Eye (tissue), 1 donor: ENCODE measurements at regions not wholly inside any gene's neighbourhood (a gene's known extent, or its start where the extent isn't known, plus 50 kb on each side); places are given as distances from the start of the nearest gene placed in this dataset.

Experiments used
- DNase-seq: peaks from one replicate; pipeline ENCODE4 v3.0.0-alpha.2; 2015

DNA sequence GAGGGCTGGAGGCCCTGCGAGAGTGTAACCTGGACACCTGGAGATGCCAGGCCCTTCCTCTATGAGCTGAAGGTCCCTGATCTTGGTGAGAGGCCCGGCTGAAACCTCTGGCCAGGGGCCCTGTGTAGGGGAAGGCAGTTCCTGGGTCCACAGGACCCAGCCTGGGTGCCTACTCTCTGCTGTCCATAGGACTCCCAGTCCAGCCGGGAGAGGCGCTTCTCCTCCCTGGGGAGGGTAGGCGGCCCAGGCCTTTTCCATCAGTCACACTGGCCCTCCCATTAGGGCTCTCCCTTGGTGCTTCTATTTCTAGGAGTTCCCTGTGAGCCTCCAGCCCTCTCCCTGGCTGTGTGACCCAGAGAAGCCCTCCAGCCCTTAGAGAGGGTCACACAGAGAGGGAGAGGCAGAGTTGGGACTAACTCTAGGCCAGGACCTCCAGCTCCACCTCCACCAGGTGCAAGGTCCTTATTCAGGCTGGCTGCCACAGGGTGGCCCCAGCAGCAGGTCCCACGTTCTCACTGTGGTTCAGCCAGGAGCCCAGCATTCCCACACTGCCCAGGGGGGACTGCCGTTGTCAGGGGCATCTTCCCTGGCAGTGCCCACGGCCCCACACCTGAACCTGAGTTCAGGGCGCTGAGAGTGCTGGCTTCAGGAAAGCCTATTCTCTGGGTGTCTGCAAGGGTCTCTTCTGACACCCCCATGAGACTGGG, 146.8 kb downstream of the SMAD6 start:
- DNase-seq: no peak

DNA sequence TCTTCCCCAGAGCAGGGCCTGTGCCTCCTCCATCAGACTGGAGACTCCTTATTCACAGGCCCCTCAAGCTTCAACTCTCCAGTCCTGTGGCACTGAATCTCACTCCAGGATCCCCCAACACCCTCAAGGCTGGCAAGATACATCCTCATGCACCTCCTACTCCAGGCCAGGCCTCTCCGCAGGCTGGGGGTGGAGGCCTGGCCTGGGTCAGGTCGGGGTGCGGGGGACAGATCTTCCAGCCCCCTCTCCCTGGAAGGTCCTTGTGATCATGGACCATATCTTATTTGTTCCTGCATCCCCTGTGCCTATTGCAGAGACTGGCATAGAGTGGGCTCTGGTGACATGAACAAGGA, 147.3 kb downstream of the SMAD6 start:
- no peak for DNase-seq

DNA sequence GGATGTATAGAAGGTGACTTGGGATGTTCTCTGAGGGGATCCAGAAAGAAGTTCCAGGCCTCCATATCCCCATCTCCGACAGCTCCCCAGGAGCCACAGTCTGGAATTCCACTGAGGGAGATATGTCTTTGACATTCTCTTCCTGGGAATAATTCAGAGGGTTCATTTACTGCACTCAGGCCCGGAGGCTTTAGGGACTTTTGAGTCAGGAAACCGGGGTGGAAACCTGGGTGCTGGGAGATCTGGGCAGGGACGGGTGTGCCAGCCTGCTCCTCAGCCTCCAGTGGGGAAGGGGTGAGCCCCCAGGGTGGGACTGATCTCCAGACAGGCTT, 147.7 kb downstream of the SMAD6 start:
- no peak for DNase-seq

DNA sequence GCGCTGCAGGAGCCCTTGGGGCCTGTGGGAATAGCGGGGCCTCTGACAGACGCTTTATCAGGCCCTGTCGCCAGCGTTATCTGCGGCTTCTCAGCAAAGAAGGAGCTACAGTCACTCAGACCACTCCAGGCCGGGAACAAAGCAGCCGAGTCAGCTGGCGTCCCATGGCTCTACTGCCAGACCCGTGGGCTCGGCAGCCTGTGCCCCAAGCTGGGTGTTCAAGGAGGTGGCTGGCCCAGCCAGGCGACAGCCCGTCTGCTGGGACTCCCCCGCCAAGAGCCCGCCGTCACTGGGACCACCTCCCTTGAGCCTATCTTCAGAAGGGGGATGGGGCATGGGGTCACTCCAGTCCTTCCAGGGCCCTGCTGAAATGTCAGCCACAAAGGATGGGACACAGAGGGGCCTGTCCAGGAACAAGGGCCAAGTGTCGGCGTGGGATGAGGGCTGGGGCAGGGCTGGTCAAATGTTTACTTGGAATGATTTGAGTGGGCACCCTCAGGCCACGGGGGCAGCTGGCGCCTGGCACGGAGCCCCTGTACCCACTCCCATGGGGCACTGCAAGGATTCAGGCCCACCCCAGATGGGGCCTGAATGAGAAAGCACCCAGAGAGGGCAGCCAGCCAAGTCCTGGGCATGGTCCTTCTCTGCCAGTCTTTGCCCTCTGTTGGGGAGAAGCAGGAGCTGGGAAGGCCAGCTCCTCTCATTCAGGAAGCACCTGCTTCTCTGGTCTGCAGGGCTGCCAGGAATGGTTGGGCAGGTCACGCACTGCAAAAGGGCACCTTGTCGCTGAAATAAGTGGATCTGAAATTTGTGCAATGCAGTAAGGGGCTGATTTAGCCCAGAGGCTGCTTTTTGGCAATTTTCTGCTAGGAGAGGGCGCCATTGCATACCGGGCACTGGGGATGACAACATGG, 148.3 kb downstream of the SMAD6 start:
- peak; percentile 53 for DNase-seq

DNA sequence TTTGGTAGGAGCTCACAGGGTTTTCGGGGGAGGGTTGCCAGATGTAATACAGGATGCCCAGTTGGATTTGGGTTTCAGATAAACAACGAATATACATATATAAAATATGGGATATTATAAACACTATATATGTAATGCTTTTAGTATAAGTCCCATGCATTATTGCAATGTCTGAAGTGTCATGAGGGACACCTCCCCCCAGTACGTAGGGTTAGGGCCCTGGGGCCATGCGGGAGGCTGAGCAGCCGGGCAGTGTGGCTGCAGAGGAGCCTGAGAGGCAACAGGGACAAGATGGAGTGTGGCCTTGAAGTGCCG, 148.9 kb downstream of the SMAD6 start:
- no peak for DNase-seq

DNA sequence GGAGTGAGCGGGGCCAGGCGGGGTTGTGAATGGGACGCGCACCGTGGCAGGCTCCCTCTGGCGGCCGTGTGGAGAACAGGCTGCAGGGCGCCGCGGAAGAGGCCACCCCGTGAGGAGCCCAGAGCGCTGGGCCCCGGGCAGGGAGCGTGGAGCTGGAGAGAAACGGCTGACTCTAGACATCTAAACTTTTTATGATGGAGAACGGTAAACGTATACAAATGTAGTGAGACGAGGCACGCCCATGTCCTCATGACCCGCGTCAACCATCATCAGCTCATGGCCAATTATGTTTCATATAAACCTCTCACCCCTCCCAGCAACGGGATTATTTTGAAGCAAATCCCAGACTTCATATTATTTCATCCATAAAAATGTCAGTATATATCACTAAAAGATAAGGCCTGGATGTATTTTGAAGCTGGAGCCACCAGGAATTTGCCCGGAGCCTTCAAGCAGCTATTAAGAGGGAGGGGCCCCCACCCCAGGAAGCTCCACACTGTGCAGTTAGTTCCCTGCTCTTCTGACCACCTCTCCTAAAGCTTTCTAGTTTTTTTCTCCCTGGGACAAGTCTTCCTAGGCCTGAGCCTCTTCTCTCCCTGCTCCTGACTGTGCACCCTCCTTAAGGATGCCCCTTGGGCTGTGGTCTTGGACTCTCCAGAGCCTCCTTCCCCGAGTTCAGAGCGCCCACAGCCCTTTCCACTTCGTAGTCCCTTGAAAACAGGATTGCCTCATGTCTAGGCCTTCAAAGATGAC, 149.5 kb downstream of the SMAD6 start:
- DNase-seq: peak; percentile 95

DNA sequence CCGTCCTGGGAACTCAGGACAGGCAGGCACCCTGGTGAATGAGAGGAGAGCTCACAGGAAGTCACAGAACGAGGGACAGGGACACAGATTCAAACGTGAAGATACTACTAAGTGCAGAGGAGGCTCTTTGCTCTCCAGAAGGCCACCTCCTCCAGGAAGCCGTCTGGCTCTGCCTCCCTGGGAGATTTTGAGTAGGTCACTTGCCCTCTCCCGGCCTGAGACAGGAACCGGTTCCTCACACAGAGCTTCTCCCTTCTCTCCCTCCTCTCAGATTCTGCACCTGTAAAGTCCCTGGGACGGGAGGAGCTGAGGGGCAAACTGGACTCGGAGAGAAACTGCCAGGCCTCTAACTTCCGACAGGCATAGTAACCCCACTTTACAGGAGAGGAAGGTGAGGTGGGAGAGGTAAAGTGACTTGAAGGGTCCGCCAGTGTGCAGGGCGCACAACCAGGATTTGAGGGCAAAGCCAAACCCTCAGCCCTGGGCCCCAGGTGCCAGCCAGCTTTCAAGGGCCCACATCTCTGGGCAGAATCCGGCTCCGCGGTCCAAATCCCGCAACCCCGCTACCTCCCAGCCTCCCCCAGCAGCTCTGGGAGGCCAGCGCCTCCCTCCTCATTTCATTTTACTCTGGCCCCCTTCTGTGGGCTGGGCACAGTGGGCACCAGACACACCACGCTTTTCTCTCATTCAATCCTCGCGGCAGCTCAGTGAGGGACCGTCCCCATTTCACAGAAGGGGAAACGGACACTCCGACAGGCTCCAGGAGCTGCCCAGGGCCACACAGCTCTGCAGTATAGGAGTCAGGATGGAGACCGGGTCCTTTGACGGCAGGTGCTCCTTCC, 150.2 kb downstream of the SMAD6 start:
- DNase-seq: no peak

DNA sequence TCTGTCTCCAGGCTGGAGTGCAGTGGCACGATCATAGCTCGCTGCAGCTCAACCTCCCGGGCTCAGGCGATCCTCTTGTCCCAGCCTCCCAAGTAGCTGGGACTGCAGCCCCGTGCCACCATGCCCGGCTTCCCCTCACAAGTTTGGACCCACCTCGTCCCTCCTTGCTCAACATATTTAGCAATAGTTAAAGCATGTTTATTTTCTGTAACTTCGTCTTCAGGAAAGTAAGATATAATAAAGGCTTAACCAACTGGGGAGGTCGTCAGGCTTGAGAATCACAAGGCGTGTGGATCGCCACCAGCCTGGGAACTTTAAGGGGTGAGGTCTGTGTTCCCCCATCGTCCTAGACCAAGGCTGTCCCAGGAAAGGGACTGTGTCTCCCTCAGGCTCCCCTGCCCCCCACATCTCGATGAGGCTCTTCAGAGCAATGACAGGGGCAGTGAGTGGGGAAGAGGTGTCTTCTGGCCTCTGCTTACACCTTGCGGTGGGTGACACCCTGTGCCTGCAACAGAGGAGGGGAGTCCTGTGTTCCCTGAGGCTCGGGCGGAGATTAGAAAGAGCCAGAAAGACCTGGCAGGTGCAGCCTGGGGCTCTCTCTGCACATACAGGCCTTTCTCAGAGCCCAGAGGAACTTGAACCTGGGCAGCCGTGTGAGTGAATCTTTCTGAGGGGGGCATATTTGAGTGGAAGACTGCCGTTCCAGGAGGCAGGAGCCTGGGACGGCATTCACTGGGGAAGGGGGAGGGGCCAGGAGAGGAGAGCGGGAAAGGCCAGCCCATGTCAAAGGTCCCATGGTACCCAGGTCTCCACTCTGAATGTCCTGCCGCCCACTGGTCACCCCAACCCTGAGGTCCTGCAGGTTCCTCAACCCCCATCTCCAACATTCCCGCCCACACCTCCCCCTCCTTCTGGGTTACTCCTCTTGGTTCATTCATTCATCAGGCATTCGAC, 152.3 kb downstream of the SMAD6 start:
- no peak for DNase-seq

DNA sequence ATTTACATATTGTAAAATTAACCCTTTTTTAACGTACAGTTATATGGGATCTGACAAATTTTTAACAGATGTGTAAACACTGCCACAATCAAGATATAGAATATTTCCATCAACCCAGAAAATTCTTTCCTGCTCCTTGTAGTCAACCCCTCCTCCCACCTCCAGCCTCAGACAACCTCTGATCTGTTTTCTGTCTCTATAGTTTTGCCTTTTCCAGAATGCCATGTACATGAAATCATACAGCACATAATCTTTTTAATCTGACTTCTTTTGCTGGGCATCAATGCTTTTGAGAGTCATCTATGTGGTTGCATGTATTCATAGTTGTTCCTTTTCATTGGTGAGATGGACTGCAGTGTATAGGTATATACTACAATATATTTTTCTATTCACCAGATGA, 153.0 kb downstream of the SMAD6 start:
- no peak for DNase-seq

DNA sequence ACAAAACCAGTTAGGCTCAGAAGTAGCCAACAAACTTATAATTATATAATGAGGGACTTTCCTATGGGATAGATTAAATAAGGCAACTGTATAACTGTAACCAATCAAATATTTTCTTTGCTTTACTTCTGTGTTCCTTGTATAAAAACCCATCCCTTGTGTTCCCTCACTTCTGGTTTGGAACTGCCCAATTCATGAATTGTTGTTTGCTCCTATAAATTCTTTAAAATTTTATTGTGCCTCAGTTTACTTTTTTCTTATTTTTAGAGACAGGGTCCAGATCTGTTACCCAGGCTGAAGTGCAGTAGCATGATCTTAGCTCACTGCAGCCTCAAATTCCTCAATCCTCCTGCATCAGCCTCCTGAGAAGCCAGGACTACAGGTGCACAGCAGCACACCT, 155.7 kb downstream of the SMAD6 start:
- DNase-seq: no peak

DNA sequence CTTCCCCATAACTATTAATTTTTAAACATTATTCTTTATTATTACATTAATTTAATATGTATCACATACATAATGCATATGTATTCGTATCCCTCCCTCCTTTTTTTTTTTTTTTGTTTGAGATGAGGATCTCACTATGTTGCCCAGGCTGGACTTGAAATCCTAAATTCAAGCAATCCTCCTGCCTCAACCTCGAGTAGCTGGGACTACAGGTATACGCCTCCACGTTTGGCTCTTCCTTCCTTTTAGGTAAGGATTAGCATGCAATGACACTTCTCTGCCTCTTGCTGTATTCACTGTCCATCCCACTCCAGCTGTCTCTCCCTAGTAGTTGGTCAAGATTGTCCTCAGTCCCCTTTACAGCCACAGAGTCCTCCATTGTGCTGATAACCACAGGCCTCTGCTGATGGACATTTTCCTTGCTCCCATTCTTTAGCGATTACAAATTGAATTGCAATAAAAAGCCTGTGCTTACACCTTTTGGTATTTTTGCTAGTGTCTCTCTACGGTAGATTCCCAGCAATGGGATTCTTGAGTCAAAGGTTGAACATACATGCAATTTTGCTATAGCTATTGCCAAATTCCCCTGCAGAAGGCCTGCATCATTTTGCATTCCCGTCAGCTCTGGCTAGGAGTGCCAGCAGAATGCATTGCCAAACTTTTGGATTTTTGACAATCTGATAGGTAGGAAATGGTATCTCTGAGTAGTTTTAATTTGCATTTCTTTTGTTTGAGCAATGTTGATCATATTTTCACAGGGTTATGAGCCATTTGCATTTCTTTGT, 156.6 kb downstream of the SMAD6 start:
- no peak for DNase-seq

DNA sequence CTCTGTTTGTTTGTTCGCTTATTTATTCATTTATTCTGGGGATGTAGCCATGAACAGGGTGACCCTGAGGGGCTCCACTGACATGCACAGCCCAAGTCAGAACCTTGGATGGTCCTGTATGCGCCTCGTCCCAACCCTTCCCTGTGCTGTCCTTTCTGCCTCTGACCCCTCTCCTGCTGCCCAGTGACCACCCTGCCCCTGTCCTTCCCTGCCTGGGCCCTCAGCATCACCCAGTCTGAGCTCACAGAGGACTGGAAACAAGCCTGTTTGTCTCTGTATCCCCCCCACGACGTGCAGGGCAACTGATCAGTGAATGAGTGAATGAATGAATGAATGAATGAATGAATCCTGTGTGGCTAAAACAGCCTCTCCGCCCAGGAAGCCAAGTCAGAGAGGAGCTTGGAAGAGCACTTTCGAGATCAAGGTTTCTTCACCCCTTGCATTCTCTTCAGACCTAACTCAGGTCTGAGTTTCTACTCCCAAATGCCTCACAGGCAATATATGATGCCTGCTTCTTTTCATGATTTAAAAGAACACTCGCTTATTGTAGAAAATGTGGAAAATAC, 157.7 kb downstream of the SMAD6 start:
- DNase-seq: no peak

DNA sequence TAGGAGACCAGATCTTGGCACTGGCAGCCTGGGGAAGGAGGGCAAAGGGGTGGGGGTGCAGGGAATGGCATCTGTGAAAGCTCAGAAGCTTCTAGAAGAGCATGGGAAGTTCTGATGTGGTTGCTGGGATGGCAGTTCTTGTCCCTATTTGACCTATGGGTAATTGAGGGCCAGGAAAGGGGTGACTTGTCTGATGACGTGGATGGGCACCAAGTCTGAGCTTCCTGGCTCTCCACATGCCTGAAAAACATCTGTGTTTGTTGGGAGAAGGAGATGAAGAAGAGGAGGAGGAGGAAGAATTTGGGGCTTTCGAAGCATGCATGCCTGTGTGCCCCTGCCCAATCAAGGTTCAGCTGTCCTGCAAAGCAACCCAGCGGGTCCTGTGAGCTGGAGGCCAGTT, 158.8 kb downstream of the SMAD6 start:
- DNase-seq: no peak

DNA sequence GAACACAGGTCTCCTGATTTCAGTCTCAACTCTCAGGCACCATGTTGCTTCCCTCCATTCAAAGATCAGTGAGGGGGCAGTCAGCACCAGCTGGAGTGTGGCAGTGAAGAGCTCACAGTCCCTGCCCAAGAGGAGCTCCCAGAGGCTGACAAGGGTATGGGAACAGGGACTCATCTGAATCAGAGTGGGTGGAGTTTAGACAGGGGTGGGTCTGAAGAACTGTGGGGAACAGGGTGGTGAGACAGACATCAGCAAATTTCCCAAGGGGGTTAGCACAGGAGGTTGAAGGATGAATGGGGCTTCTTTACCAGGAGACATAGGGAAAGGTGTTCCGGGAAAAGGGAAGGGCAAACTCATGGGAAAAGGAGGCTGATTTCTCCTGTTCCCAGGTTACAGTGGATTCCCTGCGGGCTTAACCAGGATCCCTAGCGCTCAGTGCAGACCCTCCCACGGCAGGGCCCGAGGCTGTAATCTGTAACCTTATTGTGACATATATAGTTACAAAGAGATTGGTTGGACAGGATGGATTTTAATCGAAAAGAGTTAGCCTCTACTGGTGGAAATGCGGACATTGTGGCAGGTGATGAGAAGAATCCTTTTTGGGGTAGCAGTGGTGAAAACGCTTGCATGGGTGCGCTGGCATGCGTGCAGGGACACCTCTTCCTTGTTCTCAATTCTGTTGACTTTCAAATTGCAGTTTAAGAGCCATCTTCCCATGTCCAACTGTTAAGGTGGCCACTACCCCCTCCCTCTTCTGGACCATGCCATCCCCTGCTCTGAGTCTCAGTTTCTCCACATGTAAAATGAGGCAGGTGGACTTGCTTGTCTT, 160.3 kb downstream of the SMAD6 start:
- DNase-seq: no peak

DNA sequence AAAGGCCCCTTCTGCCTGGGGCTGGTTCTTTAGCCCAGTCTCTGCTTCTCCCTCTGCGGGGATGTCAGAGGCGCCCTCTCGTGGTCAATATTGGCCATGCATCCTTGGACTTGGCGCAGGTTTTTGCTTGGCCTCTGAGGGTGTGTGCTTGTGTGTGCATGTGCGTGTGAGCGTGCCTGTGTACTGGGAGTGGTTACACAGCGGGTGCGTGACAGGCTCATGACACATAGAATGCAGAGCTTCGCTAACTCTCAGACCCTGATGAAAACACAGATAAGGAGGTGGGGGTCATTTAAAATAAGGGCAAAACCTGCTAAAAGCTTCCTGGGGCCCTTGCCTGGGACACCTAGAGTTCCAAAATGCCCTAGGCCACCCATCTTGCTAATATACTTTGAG, 160.9 kb downstream of the SMAD6 start:
- DNase-seq: peak; percentile 95

DNA sequence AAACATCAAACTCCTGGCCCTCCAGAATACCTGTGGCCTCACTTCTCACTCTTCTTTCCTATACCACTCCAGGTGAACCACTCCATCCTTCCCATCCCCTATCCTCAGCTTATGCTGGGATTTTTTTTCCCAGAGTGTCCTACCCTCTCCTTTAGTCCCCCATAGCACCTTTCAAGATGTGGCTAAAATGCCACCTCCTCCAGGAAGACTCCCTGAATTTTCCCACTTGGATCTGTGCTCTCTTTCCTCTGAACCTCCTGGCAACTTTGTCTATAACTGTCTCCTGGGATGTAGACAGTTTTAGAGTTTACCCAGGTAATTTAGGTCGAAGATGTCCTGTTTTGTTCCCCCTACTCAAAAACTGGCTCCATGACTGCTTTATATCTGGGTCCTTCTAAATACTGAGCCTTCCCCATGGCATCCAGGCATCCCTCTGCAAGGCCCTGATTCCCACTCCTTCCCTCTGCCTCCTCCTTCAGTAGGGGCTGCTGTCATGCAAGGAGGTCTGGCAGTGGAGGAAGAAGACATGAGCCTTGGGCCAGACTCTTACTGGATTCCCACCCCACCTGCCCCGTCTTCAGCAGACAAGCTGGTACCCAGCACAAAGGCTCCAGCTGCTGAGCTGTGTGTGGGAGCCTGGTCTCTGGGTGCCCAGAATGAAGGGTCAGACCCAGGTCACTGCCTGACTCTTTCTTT, 161.5 kb downstream of the SMAD6 start:
- no peak for DNase-seq

DNA sequence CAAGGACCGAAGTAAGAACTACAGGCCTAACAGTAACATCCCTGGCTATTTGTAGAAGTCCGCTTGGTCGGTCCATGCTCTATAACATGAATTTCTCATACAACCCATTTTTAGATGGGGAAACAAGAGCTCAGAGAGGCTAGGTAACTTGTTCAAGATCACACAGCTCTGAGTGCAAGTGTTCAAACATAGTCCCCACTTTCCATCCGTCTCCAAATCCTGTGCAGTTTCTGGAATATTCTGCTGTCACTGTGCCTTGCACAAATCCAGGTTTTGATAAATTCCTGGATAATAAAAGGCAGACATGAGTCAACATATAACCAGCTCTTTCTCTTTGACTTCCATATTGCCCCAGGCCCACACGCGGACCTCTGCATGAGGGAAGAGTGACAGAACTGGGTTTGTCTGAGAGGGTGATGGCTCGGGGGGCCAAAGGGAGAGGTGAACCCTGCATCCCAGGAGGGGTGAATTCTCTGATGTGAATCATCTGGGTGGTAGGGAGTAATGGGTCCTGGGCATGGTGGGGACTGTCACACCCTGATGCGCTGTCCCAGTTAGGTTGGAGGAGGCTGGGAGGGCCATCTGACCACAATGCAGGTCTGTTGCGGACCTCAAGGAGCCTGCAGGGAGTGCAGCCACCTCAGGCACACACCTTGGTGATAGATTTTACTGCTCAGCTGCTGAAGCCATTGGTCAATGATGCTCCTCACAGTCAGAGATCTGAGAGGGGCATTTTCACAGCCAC, 162.2 kb downstream of the SMAD6 start:
- no peak for DNase-seq

DNA sequence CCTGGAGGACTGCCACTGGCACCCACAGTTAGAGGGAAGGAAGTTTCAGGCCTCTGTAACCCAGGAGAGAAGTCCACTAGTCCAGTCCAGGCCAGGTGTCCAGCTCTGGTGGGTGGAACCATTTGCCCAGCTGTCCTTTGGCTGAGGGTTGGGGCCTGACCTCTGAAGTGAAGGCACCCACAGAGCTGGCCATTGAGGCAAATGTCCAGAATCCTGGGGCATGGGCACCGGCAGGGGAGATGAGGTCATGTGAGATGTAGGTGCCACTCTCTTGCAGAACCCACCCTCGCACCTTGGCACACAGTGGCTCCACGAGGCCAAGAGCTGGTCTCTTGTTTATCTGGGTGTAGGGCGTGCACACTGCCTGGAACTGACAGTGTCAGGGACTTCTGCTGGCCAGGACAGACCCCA, 162.8 kb downstream of the SMAD6 start:
- DNase-seq: no peak
